LNCAP (cell line): ENCODE measurements at regions not wholly inside any gene's neighbourhood (a gene's known extent, or its start where the extent isn't known, plus 50 kb on each side); places are given as distances from the start of the nearest gene placed in this dataset.
A peak's percentile ranks its signal among the peaks of the same experiment; 100 is the strongest.

Source experiments
- TF ChIP-seq, protein P1 (sequence below): fragments of 450-650 bp; IDR thresholded peaks from 2 replicates; pipeline ENCODE4 v1.5.1; 2017; ENCODE audit warnings: mild to moderate bottlenecking

DNA sequence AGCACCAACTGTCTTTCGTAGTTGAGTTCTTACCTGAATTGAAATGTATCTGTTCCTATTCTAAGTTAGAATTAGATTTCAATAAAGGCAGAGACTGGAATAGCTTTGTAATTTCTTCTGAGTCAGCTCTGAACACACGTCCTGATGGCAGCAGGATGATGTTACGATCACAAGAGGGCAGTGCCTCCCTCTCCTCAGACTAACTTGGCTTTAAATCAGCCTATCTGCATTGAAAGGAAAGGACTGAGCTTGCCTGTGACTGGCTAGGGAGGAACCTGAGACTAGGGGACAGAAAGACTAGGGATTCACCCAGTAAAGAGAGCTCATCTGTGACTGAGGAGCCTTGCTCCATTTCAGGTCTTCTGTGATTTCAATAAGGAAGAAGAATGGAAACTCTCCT is 323.7 kb upstream of the OR4E1 start:
- TF ChIP-seq, protein P1, sequence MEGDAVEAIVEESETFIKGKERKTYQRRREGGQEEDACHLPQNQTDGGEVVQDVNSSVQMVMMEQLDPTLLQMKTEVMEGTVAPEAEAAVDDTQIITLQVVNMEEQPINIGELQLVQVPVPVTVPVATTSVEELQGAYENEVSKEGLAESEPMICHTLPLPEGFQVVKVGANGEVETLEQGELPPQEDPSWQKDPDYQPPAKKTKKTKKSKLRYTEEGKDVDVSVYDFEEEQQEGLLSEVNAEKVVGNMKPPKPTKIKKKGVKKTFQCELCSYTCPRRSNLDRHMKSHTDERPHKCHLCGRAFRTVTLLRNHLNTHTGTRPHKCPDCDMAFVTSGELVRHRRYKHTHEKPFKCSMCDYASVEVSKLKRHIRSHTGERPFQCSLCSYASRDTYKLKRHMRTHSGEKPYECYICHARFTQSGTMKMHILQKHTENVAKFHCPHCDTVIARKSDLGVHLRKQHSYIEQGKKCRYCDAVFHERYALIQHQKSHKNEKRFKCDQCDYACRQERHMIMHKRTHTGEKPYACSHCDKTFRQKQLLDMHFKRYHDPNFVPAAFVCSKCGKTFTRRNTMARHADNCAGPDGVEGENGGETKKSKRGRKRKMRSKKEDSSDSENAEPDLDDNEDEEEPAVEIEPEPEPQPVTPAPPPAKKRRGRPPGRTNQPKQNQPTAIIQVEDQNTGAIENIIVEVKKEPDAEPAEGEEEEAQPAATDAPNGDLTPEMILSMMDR = peak; percentile 55

DNA sequence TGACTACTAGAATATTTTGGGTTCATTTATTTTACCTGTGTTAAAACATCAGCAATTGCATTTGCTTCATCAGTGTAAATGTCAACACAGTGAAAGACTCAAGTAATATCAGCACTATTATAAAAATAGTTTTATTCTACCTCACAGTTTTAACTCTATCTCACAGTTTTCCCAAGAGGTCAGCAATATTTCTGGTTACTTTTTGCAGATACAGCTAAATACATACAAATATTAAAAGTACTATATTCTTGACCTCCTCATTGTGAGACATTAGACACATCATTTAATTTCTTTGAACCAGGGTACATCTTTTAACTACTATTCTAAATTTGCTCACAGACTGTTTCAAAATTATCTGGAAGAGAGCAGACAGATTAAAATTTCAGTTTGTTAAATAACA is 321.7 kb upstream of the OR4E1 start:
- TF ChIP-seq, protein P1 = no peak

DNA sequence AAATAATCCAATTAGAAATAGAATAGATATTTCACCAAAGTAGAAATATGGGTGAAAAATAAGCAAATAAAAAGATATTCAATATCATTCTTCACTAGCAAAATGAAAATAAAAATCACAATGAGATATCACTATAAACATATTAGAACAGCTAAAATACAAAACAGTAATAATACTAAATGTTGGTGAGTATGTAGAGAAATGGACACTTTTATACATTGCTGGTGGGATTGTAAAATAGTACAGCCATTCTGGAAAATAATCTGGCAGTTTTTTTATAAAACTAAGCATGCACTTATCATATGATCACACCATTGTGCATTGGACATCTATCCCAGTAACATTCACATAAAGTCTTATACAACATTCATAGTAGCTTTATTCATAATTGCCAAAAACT is 320.2 kb upstream of the OR4E1 start:
- TF ChIP-seq, protein P1 = no peak

DNA sequence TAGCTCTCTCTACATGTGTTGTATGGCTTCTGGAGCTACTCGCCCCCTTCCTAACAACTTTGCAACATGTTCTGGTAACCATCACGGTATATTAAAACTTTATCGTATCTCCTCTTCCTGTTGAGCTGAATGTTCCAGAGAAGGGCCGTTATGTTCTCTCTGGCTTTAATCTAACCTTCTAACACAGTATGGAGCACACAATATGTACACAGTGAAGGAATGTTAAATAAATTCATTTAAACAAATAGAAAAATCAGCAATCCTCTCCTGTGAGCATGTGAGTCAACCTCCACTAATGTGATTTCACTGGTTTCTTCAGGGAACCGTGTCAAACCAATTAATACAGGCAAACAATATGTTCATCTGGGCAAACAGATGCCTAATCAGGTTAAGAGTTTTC is 319.5 kb upstream of the OR4E1 start:
- TF ChIP-seq, protein P1 = no peak

DNA sequence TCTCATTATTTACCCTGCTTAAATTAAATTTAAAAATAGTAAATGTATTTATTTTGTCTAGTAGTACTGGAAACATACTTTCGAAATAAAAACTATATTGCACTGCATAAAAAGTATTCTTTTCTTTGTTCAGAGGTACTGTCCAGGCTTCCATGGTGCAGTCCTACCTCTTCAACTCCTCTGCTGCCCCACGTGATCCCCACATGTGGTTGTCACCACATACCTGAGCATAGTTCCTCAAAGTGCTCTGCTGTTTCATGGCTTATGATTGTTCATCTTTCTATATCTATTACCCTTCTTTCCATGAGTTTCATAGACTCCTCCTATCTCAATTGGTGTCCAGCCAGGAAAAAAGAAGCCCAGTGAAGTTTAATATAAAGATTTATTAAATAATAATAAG is 317.5 kb upstream of the OR4E1 start:
- TF ChIP-seq, protein P1 = no peak

DNA sequence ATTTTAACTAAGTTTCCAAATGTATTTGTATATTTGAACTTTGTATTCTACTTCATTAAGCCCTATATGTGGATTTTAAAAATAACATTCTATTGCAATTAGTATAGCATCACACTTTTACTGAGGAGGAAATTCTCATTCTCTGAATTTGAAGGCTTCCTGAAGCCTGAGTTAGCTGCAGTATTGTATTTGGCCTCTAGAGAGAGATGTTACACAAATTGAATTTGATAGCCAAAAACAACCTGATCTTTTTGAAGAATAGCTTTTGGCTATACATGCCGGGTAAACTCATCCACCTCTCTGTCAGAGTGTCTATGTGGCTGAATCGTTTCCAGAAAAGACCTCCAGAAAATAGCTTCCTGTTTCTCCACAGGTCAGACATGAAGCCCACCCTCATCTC is 316.5 kb upstream of the OR4E1 start:
- TF ChIP-seq, protein P1 = peak; percentile 69

DNA sequence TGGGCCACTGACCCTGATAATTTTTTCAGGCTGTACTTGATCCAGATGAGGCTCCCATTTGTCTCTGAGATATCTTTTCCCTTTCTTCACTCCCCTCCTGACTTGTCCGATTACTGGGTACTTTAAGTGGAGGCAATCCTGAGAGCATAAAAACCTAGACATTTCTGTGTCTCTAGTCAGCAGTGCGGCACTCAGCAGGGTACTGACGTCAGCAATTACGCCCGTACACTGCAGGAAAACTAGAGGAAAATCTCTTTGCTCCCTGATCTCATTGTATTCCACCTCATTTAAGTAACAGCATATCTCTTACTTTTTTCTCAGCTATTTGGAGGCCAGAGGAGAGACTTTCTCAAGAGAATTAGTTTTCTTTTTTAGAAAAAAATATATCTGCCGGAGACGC is 315.5 kb upstream of the OR4E1 start:
- TF ChIP-seq, protein P1 = no peak

DNA sequence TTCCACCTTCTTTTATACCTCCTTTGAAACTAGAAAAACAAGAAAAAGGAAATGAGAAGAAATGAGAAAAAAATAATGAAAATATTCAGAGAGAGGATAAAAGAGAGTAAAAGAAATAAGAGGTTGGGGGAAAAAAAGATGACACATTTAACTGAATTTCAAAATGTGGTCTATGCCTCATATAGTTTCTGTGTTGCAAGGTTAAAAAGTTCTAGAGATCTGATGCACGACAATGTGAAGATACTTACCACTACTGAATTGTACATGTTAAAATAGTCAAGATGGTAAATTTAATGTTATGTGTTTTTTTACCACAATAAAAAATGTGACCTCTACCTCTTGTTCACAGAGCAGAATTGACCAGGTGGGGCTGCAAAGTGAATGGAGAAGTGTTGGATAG is 314.8 kb upstream of the OR4E1 start:
- TF ChIP-seq, protein P1 = no peak
